ENCODE measurements at regions not wholly inside any gene's neighbourhood (a gene's known extent, or its start where the extent isn't known, plus 50 kb on each side); places are given as distances from the start of the nearest gene placed in this dataset.
"Not testable (repeated sequence)": the region's sequence is repeated elsewhere in the genome, so short reads cannot be mapped to it uniquely, and the experiment has no call there.

- H3K27me3 ChIP-seq (replicated peaks): no peaks in the 10 kb centered on the region
- H3K27ac ChIP-seq: no peak overlapping the region
- H3K36me3 ChIP-seq (replicated peaks): no peaks in the 10 kb centered on the region
- no peak for TF ChIP-seq CTCF (IDR thresholded peaks at IDR 0.05; ENCODE audit: low read depth, low read length, missing control alignments)
- DNase-seq: no peak
- in situ Hi-C loops (cut with HindIII; ENCODE audit: low pct_ligation_motif_present, low sequenced_read_pairs): no loop called here
- no peak overlapping the region for H3K4me3 ChIP-seq (ENCODE audit: low read depth, low read length)
Measured at GRCh38 chr7:116403265-116403664, 96.3 kb upstream of the CAV2 start.

- no peak overlapping the region for H3K4me3 ChIP-seq (ENCODE audit: low read depth, low read length)
- no peaks in the 10 kb centered on the region for H3K27me3 ChIP-seq (replicated peaks)
- TF ChIP-seq CTCF (IDR thresholded peaks at IDR 0.05; ENCODE audit: low read depth, low read length, missing control alignments): no peak
- H3K27ac ChIP-seq: no peak overlapping the region
- no peaks in the 10 kb centered on the region for H3K36me3 ChIP-seq (replicated peaks)
- DNase-seq: no peak
- in situ Hi-C loops (cut with HindIII; ENCODE audit: low pct_ligation_motif_present, low sequenced_read_pairs): no loop called here
Measured at GRCh38 chr7:116404389-116404788, 95.1 kb upstream of the CAV2 start.

- no peak for DNase-seq
- H3K27ac ChIP-seq: no peak overlapping the region
- H3K36me3 ChIP-seq (replicated peaks): no peaks in the 10 kb centered on the region
- no peak overlapping the region for H3K4me3 ChIP-seq (ENCODE audit: low read depth, low read length)
- TF ChIP-seq CTCF (IDR thresholded peaks at IDR 0.05; ENCODE audit: low read depth, low read length, missing control alignments): no peak
- in situ Hi-C loops (cut with HindIII; ENCODE audit: low pct_ligation_motif_present, low sequenced_read_pairs): no loop called here
- no peaks in the 10 kb centered on the region for H3K27me3 ChIP-seq (replicated peaks)
Measured at GRCh38 chr7:116405810-116406209, 93.7 kb upstream of the CAV2 start.

- no peaks in the 10 kb centered on the region for H3K36me3 ChIP-seq (replicated peaks)
- no peaks in the 10 kb centered on the region for H3K27me3 ChIP-seq (replicated peaks)
- TF ChIP-seq CTCF (IDR thresholded peaks at IDR 0.05; ENCODE audit: low read depth, low read length, missing control alignments): no peak
- in situ Hi-C loops (cut with HindIII; ENCODE audit: low pct_ligation_motif_present, low sequenced_read_pairs): no loop called here
- DNase-seq: no peak
- peak overlapping the region; percentile 37 for H3K27ac ChIP-seq
- no peak overlapping the region for H3K4me3 ChIP-seq (ENCODE audit: low read depth, low read length)
Measured at GRCh38 chr7:116407165-116407564, 92.4 kb upstream of the CAV2 start.

DNA sequence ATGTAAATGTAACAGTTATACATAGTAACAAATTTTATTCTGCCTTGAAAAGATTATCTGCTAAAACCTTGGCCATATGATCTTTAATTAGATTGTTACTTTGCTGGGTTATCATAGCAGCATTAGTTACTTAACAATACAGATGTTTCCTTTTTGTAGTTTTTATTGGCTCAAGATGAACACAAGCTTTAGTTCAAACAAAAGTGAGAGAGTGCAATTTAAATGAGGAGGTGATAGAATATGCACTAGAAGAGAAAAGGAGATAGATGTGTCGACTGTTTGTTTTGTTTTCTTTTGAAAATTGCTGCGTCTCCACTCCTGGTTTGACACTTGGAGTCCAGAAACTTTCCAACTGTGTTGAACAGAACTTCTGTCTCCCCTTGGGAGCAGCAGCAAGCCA is 91.4 kb upstream of the CAV2 start:
- no peak for TF ChIP-seq CTCF (IDR thresholded peaks at IDR 0.05; ENCODE audit: low read depth, low read length, missing control alignments)
- no peaks in the 10 kb centered on the region for H3K36me3 ChIP-seq (replicated peaks)
- DNase-seq: no peak
- H3K27ac ChIP-seq: no peak overlapping the region
- no peak overlapping the region for H3K4me3 ChIP-seq (ENCODE audit: low read depth, low read length)
- H3K27me3 ChIP-seq (replicated peaks): no peaks in the 10 kb centered on the region
- in situ Hi-C loops (cut with HindIII; ENCODE audit: low pct_ligation_motif_present, low sequenced_read_pairs): no loop called here

DNA sequence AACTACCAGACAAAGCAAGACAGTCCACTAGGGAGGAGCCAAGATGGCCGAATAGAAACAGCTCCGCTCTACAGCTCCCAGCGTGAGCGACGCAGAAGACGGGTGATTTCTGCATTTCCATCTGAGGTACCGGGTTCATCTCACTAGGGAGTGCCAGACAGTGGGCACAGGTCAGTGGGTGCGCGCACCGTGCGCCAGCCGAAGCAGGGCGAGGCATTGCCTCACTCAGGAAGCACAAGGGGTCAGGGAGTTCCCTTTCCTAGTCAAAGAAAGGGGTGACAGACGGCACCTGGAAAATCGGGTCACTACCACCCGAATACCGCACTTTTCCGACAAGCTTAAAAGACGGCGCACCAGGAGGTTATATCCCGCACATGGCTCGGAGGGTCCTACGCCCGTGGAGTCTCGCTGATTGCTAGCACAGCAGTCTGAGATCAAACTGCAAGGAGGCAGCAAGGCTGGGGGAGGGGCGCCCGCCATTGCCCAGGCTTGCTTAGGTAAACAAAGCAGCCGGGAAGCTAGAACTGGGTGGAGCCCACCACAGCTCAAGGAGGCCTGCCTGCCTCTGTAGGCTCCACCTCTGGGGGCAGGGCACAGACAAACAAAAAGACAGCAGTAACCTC is 90.6 kb upstream of the CAV2 start:
- H3K27ac ChIP-seq; H3K36me3 ChIP-seq (replicated peaks); DNase-seq; in situ Hi-C loops (cut with HindIII; ENCODE audit: low pct_ligation_motif_present, low sequenced_read_pairs); H3K27me3 ChIP-seq (replicated peaks); H3K4me3 ChIP-seq (ENCODE audit: low read depth, low read length): not testable (repeated sequence)

GRCh38 chr7:116410694-116411093 is 88.8 kb upstream of the CAV2 start:
- in situ Hi-C loops (cut with HindIII; ENCODE audit: low pct_ligation_motif_present, low sequenced_read_pairs); H3K27ac ChIP-seq; H3K4me3 ChIP-seq (ENCODE audit: low read depth, low read length); H3K27me3 ChIP-seq (replicated peaks); H3K36me3 ChIP-seq (replicated peaks); DNase-seq: not testable (repeated sequence)
